HG03039 (cell line): ENCODE measurements at regions not wholly inside any gene's neighbourhood (a gene's known extent, or its start where the extent isn't known, plus 50 kb on each side); places are given as distances from the start of the nearest gene placed in this dataset.
A peak's percentile ranks its signal among the peaks of the same experiment; 100 is the strongest.

ENCODE experiments used
- ATAC-seq: cut with Tn5 transposase; IDR thresholded peaks from one replicate; pipeline ENCODE4 v1.9.1; 2021; ENCODE audit warnings: mild to moderate bottlenecking, moderate library complexity; ENCODE audit not compliant: unreplicated experiment

GRCh38 chr7:41878309-41879295 lies 175.7 kb upstream of the INHBA start:
- no peak for ATAC-seq

- no peak for ATAC-seq
Observed at GRCh38 chr7:41877118-41877517, 174.2 kb upstream of the INHBA start.

DNA sequence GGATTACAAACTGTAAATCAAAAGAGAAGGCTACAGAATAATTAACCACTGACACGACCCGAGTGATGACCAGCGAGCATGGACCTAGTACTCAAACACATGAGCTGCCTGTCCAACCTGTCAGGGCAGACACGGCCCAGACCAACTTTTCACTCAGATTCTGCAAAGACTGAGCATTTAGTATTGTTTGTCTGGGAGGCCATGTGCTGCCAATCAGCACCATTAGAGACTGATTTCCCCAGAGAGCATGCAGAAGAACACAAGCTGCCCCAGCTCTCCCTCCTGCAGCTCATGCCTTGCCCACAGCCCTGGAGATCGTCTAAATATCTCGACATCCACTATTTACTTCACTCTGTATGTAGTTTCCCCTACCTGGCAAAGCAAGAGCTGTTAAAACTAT lies 172.6 kb upstream of the INHBA start:
- no peak for ATAC-seq

- ATAC-seq, result no peak
Observed at GRCh38 chr7:41874201-41874785, 171.4 kb upstream of the INHBA start.

DNA sequence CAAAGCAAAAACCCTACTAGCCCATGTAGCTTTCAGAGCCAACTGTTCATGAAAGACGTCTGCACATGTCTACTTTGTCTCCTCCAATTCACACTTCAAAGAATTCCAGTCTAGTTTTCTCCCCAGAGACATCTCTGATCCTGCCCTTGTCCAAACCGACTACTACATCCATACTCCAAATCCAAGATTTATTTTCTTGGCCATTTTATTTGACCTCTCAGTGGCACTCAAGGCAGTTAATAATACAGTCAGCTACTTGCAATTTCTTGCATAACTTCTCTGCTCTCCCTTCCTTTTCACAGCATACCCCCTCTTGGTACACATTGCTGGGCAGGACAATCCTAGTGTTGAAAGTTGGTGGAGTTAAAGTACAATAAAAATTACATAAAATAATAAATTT lies 170.9 kb upstream of the INHBA start:
- ATAC-seq, result no peak

DNA sequence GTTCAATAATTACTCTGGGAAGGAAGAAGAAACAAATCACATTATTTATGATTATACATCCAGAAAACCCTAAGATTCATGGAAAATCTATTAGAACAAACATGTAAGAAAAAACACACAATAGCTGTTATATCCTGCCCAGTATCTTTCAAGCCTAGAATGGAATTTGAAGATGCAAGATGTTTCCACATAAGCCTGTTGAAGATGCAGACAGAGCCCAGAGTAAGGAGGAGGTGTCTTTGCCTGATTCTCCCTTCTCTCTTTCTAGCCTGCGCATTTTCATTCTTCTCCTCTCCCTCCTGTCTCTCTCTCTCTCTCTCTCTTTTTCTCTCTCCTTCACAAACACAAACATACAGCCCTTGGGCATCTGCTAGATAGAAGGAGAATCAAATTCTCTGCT lies 170.1 kb upstream of the INHBA start:
- ATAC-seq, result no peak

DNA sequence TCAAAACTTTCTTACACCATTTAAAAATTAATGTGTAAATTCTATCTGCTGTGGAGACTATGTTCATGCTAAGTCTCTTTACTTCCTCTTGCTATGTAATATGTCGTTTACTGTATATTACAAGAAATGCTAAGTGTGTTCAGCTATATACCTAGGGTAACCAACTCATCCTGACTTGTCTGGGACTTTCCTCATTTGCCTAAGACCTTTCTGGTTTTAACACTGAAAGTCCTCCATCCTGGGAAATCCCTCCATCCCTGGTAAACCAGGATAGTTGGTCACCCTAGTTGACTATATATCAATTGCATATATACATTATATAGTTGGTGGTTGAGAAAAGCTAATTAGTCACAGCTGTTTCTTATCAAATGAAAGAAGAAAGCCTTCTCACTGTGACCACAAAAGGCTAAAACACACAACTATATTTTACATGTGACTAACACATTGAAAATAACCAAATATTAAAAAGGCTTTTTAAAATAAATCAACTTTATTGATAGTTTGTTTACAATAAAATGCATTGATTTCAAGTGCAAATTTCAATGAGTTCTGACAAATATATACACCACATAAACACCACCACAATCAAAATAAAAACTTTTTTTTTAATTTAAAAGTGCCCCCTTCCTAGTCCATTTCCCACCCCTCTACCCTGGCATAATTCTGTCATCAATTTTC lies 167.7 kb upstream of the INHBA start:
- ATAC-seq, result peak; percentile 67

DNA sequence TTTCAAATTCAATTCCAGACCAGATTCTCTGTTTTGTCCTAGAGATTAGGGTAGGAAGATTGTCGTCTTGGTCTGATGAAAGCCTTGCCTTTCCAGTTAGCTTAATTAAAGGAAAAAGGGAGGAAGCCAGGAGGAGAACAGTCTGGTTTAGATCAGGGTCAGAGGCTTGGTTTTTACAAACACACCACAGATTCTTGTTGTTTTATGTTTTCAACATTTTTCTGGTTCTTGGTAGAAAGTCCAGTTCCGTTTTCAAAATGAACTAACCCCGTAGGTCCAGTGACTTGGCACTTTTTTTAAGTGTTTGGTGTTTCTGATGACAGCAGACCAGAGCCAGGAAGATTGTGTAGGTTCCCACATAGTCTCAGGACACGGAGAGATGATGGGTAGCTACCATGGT lies 167.1 kb upstream of the INHBA start:
- peak; percentile 34 for ATAC-seq

DNA sequence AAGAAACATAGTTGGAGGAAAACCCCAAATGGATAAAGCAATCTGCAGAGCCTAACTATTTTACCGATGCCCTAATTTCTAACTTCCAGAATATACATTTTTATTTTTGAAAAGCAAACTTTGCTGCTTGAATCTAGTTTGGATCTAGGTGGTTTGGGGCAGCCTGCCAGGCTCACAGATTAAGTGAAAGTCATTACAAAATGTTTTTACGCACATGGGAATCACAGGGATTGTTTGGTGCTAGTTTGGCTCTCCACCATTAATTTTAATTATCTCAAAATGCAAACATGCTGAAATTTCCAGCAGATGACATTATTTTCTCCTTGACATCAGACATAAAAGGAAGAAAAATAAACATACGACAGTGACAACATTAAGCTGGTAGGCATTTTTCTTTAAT lies 166.7 kb upstream of the INHBA start:
- ATAC-seq, result no peak

DNA sequence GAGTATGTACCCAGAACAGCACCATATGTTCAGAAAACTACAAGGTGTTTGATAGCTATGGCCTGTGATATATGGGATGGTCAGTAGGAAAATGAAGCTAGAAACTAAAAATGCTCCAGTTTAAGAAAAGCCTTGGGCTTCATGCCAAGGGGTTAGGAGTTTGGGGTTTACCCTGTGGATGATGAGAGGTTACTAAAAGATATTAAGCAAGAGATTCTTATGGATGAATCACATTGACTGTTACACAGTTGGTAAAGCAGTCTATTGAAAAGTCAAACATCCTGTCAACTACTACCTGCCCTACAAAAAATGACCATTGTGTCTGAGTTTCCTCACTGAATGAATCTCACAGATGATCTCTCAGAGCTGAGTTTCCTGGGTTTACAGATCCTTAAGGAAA lies 166.2 kb upstream of the INHBA start:
- no peak for ATAC-seq

DNA sequence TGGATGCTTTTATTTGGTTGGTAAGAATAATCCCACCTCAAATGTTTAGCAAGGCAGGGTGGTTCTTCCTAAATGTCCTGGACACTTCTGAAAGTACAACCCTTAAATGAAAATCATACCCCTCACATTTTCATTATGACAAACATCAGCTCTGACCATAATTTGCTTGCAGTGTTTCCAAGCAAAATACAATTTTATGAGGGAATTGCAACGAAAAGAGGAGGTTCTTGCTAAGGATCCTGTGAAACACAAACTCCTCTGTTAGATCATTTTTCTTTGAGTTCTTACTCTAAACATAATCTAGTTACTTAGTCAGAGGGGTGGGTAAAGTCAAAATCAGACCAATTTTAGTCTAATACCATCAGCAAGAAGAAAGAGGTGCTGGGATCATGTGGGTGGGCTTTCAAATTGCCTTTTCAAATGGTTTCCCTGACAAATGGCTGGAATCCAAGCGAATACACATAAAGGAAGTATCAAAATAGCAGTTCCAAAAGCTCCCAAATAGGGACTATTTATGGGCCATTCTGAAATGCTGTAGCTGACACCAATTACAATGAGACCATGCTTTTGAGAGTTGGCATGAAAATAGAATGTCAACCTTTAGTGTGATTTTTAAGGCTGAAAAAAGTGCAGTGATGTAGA lies 164.9 kb upstream of the INHBA start:
- ATAC-seq, result no peak

DNA sequence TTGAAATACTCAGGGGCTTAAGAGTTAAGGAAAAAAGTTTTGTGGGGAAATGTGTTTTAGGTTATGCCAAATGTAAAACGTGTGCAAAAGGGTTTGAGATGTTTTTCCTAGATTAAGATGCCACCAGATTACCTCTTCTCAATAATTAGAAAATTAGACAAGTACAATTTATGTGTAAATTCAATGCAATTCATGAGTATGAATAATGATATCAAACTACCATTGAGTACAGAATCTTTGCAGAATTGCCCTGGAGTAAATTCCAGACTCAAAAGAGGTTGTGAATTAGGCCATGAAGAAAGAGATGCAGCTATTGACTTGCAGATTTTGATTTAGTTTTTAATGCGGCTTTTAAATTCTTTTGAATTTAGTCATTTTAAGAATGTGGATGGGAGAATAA lies 159.4 kb upstream of the INHBA start:
- no peak for ATAC-seq

DNA sequence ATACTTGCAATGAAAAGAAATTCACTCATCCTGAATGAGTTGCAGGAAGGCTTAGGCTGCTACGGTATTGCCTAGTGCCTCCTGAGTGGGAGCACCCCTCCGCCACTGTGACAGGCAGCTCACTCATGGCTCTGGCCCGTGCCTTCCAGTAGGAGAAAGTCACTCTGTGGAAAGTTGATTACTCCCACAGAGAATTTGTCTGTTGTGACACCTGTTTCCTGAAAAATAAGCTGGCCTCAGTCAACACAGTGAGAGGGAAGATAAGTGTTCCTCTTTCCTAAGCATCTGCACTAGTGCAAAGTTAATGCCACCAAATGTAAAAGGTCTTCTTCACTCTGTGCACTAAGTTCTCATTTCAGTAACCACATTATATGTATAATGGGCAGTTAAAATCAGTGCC lies 158.8 kb upstream of the INHBA start:
- no peak for ATAC-seq

- no peak for ATAC-seq
Observed at GRCh38 chr7:41858201-41858600, 155.3 kb upstream of the INHBA start.

- no peak for ATAC-seq
Observed at GRCh38 chr7:41855798-41856197, 152.9 kb upstream of the INHBA start.

DNA sequence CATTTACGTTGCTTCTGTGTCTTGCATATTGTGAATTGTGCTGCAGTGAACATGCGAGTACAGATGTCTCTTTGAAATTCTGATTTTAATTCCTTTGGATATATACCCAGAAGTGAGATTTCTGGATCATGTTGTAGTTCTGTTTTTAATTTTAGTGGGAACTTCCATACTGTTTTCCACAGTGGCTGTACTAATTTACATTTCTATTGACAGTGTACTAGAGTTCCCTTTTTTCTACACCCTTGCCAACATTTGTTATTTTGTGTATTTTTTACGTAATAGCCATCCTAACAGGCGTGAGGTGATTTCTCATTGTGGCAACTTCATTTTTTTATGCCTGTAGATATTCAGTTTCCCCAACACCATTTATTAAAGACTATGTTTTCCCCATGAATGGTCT lies 144.7 kb upstream of the INHBA start:
- no peak for ATAC-seq

DNA sequence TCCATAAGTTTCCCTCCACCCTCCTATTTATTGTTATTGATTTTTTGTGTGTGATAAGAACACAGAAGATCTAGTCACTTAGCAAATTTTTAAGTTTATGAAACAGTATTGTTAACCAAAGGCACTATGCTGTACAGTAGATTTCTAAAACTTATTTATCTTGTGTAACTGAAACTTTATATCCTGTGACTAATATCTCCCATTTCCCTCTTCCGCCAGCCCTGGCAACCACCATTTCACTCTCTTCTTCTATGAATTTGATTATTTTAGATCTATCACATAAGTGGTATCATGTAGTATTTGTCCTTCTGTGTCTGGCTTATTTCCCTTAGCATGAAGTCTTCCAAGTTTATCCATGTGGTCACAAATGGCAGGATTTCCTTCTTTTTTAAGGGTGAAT lies 144.3 kb upstream of the INHBA start:
- ATAC-seq, result no peak

- ATAC-seq, result no peak
Observed at GRCh38 chr7:41842956-41843355, 140.1 kb upstream of the INHBA start.

DNA sequence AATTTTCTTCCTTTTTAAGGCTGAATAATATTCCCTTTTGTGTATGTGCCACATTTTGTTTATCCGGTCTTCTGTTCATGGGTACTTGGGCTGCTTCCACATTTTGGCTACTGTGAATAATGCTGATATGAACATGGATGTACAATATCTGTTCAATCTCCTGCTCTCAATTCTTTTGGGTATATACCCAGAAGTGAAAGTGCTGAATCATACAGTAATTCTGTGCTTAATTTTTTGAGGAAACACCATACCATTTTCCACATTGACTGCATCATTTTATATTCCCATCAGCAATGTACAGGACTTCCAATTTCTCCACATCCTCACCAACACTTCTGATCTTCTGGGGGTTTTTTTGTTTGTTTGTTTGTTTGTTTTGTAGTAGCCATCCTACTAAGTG lies 135.0 kb upstream of the INHBA start:
- no peak for ATAC-seq

- ATAC-seq, result no peak
Observed at GRCh38 chr7:41835976-41836530, 133.2 kb upstream of the INHBA start.
